Ovary (tissue), 3 donors: ENCODE measurements at regions not wholly inside any gene's neighbourhood (a gene's known extent, or its start where the extent isn't known, plus 50 kb on each side); places are given as distances from the start of the nearest gene placed in this dataset.

Source experiments
- EP300 ChIP-seq: sonication (generic); formaldehyde crosslinking; IDR thresholded peaks from one replicate; pipeline ENCODE4 v1.6.1; 2017; ENCODE audit warnings: antibody characterized with exemption
- POLR2A ChIP-seq: fragments of 450-650 bp; IDR thresholded peaks from one replicate; pipeline ENCODE4 v1.6.1; 2017; ENCODE audit warnings: antibody characterized with exemption, mild to moderate bottlenecking, moderate library complexity
- TF ChIP-seq, protein P1 (sequence below), 3 donors: fragments of 450-650 bp in 2 of 3; fragments of 200-600 bp in 1 of 3; IDR thresholded peaks; one replicate each; pipeline versions ENCODE4 v1.5.1 to v1.8.0; 2016 to 2022; ENCODE audit warnings: antibody characterized with exemption in 3 of 3, mild to moderate bottlenecking in 1 of 3
- donor health status: DM: no; HTN: no; CAD: no.

DNA sequence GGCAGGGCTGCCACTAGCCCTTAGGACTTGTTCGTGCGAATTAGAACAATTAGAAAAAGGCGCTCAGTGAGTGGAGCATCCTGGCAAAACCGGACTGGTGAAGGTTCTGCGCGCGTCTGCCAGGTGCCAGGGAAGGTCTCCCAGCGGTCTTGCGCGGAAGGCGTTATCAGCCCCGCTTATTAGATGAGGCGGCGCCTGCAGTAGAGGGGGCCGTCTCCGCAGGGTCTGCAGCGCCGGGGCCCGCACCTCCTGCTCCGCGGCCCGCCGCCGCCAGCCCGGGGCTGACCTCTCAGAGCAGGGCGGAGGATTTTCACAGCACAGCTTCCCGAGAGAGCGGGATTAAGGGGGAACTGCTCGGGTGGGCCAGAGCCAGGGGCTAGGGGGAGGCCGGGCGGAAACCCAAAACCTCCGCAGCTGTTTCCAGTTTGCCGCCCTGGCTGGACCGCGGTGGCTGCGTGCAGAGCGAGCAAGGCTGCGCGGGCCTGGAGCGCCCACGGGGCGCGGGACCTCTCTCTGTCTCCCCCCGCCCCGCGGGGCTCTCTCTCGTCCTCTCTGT, 155.2 kb downstream of the FOXD2 start:
- TF ChIP-seq, protein P1, sequence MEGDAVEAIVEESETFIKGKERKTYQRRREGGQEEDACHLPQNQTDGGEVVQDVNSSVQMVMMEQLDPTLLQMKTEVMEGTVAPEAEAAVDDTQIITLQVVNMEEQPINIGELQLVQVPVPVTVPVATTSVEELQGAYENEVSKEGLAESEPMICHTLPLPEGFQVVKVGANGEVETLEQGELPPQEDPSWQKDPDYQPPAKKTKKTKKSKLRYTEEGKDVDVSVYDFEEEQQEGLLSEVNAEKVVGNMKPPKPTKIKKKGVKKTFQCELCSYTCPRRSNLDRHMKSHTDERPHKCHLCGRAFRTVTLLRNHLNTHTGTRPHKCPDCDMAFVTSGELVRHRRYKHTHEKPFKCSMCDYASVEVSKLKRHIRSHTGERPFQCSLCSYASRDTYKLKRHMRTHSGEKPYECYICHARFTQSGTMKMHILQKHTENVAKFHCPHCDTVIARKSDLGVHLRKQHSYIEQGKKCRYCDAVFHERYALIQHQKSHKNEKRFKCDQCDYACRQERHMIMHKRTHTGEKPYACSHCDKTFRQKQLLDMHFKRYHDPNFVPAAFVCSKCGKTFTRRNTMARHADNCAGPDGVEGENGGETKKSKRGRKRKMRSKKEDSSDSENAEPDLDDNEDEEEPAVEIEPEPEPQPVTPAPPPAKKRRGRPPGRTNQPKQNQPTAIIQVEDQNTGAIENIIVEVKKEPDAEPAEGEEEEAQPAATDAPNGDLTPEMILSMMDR (IDR thresholded peaks at IDR 0.05): no peak
- TF ChIP-seq EP300: no peak
- TF ChIP-seq POLR2A: no peak
